ENCODE measurements at regions not wholly inside any gene's neighbourhood (a gene's known extent, or its start where the extent isn't known, plus 50 kb on each side); places are given as distances from the start of the nearest gene placed in this dataset.

DNA sequence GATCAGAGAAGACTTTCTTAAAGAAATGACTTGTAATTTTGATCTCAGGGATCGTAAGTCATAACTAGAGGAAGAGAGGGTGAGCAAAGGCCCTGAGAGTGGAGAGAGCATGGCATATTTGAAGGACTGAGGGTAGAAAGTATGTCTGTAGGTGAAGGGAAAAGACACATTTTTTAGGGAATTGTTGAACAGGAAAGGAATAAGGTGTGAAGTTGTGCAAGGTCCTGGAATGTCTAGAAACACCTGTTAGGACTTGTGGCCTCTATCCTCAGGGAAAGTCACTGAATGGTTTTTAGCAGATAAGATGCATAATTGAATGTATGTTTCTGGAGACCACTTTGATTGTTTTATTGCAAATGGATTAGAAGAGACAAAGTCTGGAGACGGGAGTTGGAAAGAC, 62.5 kb upstream of the ACTR3 start:
- intact Hi-C loops (cut with DNase I; ENCODE audit: low total_unique reads), result no loop called here
- 89 to 97% (median 94%) methylated on average over 2 of the region's 2 CpGs for WGBS, 5 donors
- H3K4me1 ChIP-seq, result no peaks in the 10 kb centered on the region
- DNase-seq, result no peak
- H3K27me3 ChIP-seq, result no peaks in the 10 kb centered on the region
- no peak overlapping the region for H3K27ac ChIP-seq
- no peak overlapping the region for H3K4me3 ChIP-seq
- no peak for TF ChIP-seq POLR2AphosphoS5 (IDR thresholded peaks at IDR 0.05)
- TF ChIP-seq EP300 (IDR thresholded peaks at IDR 0.05), result no peak
- TF ChIP-seq CTCF (IDR thresholded peaks at IDR 0.05), result no peak
- no peak for TF ChIP-seq POLR2A (IDR thresholded peaks at IDR 0.05)
- no peaks in the 10 kb centered on the region for H3K9me3 ChIP-seq
- no peaks in the 10 kb centered on the region for H3K36me3 ChIP-seq

- Histone ChIP-seq H3K27ac (no peak overlapping the region), H3K9me3 (no peaks in the 10 kb centered on the region), H3K4me3 (no peak overlapping the region), H3K27me3 (no peaks in the 10 kb centered on the region), H3K4me1 (no peaks in the 10 kb centered on the region), H3K36me3 (no peaks in the 10 kb centered on the region)
- WGBS, 5 donors, result 73 to 84% (median 79%) methylated on average over 4 of the region's 4 CpGs
- peak in 1 of 2 donors; percentile 12 for DNase-seq
- no peak for TF ChIP-seq POLR2A (IDR thresholded peaks at IDR 0.05)
- no peak for TF ChIP-seq CTCF (IDR thresholded peaks at IDR 0.05)
- no peak for TF ChIP-seq POLR2AphosphoS5 (IDR thresholded peaks at IDR 0.05)
- no peak for TF ChIP-seq EP300 (IDR thresholded peaks at IDR 0.05)
- intact Hi-C loops (cut with DNase I; ENCODE audit: low total_unique reads), result no loop called here
Measured at GRCh38 chr2:113826346-113827285, 63.3 kb upstream of the ACTR3 start.

GRCh38 chr2:113823716-113824595, 65.9 kb upstream of the ACTR3 start:
- intact Hi-C loops (cut with DNase I; ENCODE audit: low total_unique reads), result no loop called here
- WGBS, 5 donors, result 79 to 87% (median 84%) methylated on average over 4 of the region's 4 CpGs
- Histone ChIP-seq H3K4me3 (no peak overlapping the region), H3K27ac (no peak overlapping the region), H3K4me1 (peaks cover 0 to 3% (median 1%) of the 10 kb centered on the region in 4 donors), H3K27me3 (no peaks in the 10 kb centered on the region), H3K36me3 (no peaks in the 10 kb centered on the region), H3K9me3 (no peaks in the 10 kb centered on the region)
- no peak for DNase-seq
- TF ChIP-seq POLR2AphosphoS5 (IDR thresholded peaks at IDR 0.05) (no peak), EP300 (IDR thresholded peaks at IDR 0.05) (no peak), POLR2A (IDR thresholded peaks at IDR 0.05) (no peak), CTCF (IDR thresholded peaks at IDR 0.05) (no peak)

GRCh38 chr2:113822087-113822815, 65.8 kb upstream of the SLC35F5 start:
- 74 to 82% (median 79%) methylated on average over 7 of the region's 7 CpGs for WGBS, 5 donors
- Histone ChIP-seq H3K27me3 (no peaks in the 10 kb centered on the region), H3K4me3 (no peak overlapping the region), H3K27ac (no peak overlapping the region), H3K9me3 (no peaks in the 10 kb centered on the region), H3K36me3 (no peaks in the 10 kb centered on the region), H3K4me1 (peaks cover 6 to 16% (median 13%) of the 10 kb centered on the region in 4 donors)
- DNase-seq, result no peak
- TF ChIP-seq POLR2AphosphoS5 (IDR thresholded peaks at IDR 0.05) (no peak), EP300 (IDR thresholded peaks at IDR 0.05) (no peak), CTCF (IDR thresholded peaks at IDR 0.05) (no peak), POLR2A (IDR thresholded peaks at IDR 0.05) (no peak)
- intact Hi-C loops (cut with DNase I; ENCODE audit: low total_unique reads), result no loop called here

Measured in stomach (tissue), 8 donors.